ENCODE measurements at regions not wholly inside any gene's neighbourhood (a gene's known extent, or its start where the extent isn't known, plus 50 kb on each side); places are given as distances from the start of the nearest gene placed in this dataset.

- DNase-seq: no peak
Measured at GRCh38 chr10:88126699-88127098, 263.3 kb downstream of the PTEN start.

- DNase-seq: no peak
Measured at GRCh38 chr10:88127269-88127668, 263.8 kb downstream of the PTEN start.

DNA sequence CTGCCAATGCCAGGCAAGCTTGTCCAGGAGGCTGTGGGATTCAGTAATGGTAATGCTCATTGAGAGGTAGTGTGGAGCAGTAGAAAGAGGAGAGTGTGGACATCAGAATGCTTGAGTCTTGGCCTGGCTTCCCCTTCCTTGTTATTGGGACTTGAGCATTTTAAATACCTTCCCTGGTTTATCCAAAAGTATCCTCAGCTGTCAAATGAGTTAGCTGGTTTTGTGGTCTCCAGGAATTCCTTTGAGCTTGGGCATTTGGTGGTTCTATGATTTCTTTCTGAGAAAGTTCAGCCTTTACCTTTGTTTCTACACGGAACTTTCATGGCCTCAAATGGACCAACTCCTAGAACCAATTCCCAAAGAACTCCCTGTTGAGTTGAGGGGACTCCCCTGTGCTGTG lies 264.3 kb downstream of the PTEN start:
- no peak for DNase-seq

DNA sequence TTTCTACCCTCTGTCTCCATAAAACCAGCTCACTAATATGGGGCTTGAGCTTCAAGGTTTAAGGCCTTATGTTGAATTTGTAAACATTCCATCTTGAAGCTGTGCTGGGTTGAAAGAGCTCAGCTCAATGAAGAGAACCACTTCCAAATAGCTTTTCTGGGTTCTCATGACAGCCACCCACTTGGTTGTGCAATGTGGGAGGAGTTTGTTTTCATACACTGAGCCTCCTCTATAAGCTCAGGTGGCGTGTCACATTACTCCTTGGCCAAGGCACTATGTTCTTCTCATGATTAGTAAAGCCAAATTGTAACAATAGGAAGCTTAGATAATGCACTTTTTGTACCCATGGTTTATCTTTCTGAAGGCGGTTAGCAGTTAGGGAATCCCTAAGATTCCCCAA lies 265.6 kb downstream of the PTEN start:
- DNase-seq: no peak

GRCh38 chr10:88130912-88131311 lies 267.5 kb downstream of the PTEN start:
- DNase-seq: no peak

- DNase-seq: peak in 12 of 51 donors; percentile 3 to 48 (median 22)
Measured at GRCh38 chr10:88131511-88132139, 268.2 kb downstream of the PTEN start.

DNA sequence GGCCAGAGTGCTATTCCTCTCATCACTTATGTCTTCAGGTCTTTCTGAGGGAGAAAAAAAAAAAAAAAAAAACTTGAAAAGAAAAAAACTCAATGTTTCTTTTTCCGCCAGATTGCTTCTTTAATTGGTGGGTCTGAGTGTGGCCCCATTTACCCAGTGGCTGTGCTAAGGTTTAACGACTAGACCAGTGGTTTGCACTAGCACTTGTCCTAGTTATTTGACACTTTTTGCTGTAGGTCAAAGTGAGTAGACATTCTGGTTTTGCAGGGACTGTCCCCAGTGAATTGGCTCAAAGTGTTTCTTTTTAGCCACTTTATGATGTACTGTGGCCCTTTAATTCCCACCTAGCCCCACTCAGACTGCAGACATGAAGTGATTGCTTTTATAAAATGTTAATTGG lies 273.3 kb downstream of the PTEN start:
- no peak for DNase-seq

DNA sequence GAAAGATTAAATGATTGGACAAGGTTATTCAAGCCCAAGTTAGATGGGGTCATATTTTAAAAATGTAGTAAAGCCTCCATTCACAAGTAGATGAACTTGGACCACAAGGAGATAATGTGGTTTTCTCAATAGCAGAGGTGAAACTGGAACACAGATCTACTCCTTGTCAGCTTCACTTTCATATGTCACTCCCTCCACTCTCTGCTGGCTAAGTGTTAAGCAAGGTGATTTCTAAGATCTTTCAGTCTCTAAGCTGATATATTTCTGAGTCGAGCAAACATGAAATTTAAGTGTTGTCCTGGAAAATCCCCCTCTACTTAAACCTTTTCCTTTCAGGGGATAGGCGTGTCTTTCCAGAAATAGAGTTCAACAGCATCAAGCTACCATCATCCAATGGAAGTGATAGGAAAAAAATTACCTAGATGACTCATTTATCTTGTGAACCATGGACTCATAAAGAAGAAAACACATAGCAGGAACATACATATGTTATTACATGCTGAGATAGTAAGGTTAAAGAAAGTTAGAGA lies 275.0 kb downstream of the PTEN start:
- DNase-seq: no peak

- DNase-seq: no peak
Measured at GRCh38 chr10:88147000-88147798, 283.8 kb downstream of the PTEN start.

GRCh38 chr10:88149906-88150305 lies 286.5 kb downstream of the PTEN start:
- no peak for DNase-seq

- no peak for DNase-seq
Measured at GRCh38 chr10:88150339-88150738, 286.9 kb downstream of the PTEN start.

GRCh38 chr10:88152728-88153133 lies 289.3 kb downstream of the PTEN start:
- no peak for DNase-seq

DNA sequence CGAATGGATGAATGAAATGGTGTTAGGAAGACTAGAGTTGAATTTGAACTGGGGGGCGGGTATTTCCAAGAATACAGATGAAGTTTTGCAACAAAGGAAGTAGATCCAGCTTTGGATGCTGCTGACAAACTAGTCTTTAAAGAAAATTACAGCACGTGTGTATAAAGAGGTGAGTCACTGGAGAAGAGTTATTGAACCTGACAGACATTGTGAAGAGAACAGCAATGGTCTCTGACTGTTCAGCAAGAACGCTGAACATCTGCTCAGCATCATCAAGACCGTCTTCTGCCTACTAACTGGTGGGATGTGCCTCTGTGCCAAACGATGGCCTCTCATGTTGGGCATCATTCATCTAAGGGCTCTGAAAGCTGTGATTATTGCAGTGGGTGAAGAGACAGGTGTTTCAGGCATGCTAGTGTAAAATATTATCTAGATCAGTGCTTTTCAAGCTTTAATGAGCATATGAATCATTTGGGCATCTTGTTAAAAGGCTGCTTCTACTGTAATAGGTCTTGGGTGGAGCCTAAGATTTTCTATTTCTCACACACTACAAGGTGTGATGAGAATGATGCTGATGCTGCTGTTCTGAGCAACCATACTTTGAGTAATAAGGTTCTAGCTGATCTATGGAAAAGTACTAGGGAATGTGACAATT lies 291.3 kb downstream of the PTEN start:
- DNase-seq: no peak

DNA sequence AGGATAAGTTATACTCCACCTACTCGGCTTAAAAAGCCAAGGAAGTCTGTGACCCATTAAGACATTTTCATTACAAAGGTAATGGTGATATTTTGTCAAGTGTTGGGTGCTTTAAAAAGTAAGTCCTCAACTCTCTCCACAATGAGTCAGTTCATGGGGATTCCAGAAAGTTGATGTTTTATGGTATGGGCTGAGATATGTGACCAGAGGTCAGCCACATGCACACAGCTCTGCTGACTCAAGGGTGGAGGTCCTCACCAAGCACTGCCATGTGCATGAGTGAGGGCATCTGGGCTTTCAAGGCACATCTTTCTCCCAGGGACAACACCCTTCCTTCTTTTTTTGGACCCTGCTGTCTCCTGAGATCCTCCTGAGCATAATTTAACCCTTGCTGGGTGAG lies 292.9 kb downstream of the PTEN start:
- no peak for DNase-seq

DNA sequence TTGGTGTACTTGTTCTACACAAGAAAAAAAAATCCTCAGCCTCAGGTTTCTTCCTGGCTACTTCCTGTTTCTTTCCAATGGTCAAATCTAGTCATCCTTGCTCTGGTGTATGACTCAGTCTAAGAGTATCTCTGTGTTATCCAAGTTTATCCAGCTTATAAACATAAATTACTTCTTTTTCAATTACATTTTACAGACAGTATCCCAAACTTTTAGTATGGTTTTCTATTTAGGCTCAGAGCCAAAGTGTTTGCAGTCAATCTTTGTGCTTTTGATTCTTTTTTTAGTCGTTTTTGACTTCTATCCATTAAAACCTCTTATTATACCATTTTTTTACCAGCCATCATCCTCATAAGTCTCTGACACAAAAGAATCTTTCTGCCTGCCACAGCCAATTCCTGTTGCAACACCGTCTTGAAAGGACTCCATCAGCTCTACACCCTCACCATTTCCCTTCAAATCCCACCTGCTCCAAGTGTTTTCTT lies 294.6 kb downstream of the PTEN start:
- no peak for DNase-seq

- DNase-seq: no peak
Measured at GRCh38 chr10:88158526-88159122, 295.2 kb downstream of the PTEN start.

DNA sequence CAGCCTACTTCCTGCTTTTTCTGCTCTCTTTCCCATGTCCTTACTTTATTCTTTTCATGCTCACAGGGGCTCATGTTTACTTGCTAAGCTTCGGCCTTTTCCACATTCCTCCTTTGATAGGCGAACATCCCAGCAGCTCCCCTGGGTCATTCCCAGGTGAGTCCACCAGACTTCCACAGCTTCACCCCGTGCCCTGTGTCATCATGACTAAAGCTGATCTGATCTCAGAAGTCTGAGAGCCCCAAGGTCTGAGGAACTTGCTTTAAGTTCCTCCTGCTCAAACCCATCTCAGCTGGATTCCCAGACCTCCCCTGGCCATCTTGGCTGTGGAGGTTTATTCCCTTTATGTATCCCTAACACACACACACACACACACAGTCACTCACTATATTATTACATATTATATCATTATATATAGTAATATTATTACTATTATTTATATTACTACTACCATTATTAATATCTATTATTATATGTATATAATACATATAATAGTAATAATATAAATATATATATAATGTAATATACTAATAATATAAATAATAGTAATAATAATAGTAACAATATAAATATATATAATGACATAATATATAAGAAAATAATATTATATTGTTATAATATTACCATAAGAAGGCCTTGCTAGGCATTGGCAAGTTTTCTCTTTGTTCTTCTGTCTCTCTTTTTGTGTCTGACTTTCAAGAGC lies 295.9 kb downstream of the PTEN start:
- no peak for DNase-seq

GRCh38 chr10:88161070-88161469 lies 297.6 kb downstream of the PTEN start:
- DNase-seq: no peak

- DNase-seq: no peak
Measured at GRCh38 chr10:88161756-88162155, 298.3 kb downstream of the PTEN start.

GRCh38 chr10:88162852-88163251 lies 299.4 kb downstream of the PTEN start:
- DNase-seq: no peak

- DNase-seq: no peak
Measured at GRCh38 chr10:88163572-88163971, 300.1 kb downstream of the PTEN start.

All from hypothalamus (tissue), 51 donors.